Tibial artery (tissue), 4 donors: ENCODE measurements at regions not wholly inside any gene's neighbourhood (a gene's known extent, or its start where the extent isn't known, plus 50 kb on each side); places are given as distances from the start of the nearest gene placed in this dataset.
A peak's percentile ranks its signal among the peaks of the same experiment; 100 is the strongest.
"Not testable (repeated sequence)": the region's sequence is repeated elsewhere in the genome, so short reads cannot be mapped to it uniquely, and the experiment has no call there.

Experiments
- DNase-seq, 2 donors: peaks; one replicate each; pipeline ENCODE4 v3.0.0-alpha.2; 2019
- H3K27ac ChIP-seq, 2 donors: fragments of 200-600 bp; sonication (generic) in 1 of 2; 1 replicate in 1 of 2; 2 replicates in 1 of 2; pipeline ENCODE4 v1.5.1; 2018 to 2019; ENCODE audit warnings: mild to moderate bottlenecking in 1 of 2
- H3K27me3 ChIP-seq, 2 donors: fragments of 200-600 bp; sonication (generic) in 1 of 2; one replicate each; pipeline versions ENCODE4 v1.5.1 to v1.6.0; 2016 to 2019
- H3K36me3 ChIP-seq, 3 donors: fragments of 200-600 bp; sonication (generic) in 2 of 3; one replicate each; pipeline ENCODE4 v1.5.1; 2016 to 2019; ENCODE audit warnings: mild to moderate bottlenecking in 2 of 3
- H3K4me1 ChIP-seq, 4 donors: fragments of 200-600 bp; sonication (generic) in 2 of 4; 1 replicate in 3 of 4; 2 replicates in 1 of 4; pipeline ENCODE4 v1.5.1; 2016 to 2019
- H3K4me3 ChIP-seq, 2 donors: fragments of 200-600 bp; sonication (generic) in 1 of 2; 1 replicate in 1 of 2; 2 replicates in 1 of 2; pipeline ENCODE4 v1.5.1; 2018 to 2019; ENCODE audit warnings: mild to moderate bottlenecking in 2 of 2
- H3K9me3 ChIP-seq, 3 donors: fragments of 200-600 bp; sonication (generic) in 1 of 3; one replicate each; pipeline ENCODE4 v1.5.1; 2016 to 2019
- intact Hi-C: fragments of 100-400 bp; cut with DNase I; formaldehyde crosslinking; loops from one replicate; pipeline ENCODE4 v1.15.0; 2023; ENCODE audit warnings: low total_unique reads
- TF ChIP-seq, protein P1 (sequence below), 2 experiments: fragments of 200-600 bp in 1 of 2; fragments of 450-650 bp in 1 of 2; IDR thresholded peaks; one replicate each; pipeline ENCODE4 v1.5.1; 2017 to 2019; ENCODE audit warnings: antibody characterized with exemption in 2 of 2, mild to moderate bottlenecking in 1 of 2, moderate library complexity in 1 of 2

DNA sequence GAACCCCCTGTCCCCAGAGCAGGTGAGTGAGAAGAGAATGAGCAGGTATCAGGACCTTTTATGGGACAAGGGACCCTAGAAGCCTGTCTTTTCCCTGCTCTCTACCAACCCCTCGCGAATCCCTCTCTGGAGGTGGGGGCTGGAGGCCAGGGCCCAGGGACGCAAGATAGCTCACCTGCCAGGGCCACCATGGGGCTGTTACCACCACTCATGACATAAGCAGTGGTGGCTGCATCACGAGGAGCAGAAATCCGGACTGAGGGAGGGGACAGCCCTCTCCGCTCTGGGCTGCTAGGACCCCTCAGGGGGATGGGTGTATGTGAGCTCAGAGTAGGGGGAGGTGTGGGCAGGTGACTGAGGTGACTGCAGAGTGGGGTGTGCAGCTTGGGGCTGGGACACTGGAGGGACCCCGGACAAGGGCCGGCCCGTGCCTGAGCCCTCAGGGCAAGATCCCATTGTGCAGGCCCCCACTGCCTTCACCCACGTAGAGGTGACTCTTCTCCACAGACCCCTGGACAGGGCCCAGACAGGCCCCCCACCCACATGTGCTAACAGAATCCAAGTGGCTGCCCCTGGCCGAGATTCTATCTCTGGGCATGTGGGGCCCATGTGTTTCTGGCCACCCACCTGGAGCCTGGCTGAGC lies 190.6 kb downstream of the TBC1D2B start:
- TF ChIP-seq, protein P1, sequence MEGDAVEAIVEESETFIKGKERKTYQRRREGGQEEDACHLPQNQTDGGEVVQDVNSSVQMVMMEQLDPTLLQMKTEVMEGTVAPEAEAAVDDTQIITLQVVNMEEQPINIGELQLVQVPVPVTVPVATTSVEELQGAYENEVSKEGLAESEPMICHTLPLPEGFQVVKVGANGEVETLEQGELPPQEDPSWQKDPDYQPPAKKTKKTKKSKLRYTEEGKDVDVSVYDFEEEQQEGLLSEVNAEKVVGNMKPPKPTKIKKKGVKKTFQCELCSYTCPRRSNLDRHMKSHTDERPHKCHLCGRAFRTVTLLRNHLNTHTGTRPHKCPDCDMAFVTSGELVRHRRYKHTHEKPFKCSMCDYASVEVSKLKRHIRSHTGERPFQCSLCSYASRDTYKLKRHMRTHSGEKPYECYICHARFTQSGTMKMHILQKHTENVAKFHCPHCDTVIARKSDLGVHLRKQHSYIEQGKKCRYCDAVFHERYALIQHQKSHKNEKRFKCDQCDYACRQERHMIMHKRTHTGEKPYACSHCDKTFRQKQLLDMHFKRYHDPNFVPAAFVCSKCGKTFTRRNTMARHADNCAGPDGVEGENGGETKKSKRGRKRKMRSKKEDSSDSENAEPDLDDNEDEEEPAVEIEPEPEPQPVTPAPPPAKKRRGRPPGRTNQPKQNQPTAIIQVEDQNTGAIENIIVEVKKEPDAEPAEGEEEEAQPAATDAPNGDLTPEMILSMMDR (IDR thresholded peaks at IDR 0.05) = no peak
- H3K27ac ChIP-seq = peak overlapping the region; percentile 92 to 98
- peaks cover 10 to 86% (median 67%) of the 10 kb centered on the region in 4 donors for H3K4me1 ChIP-seq
- intact Hi-C loops = no loop called here
- no peaks in the 10 kb centered on the region for H3K36me3 ChIP-seq
- H3K27me3 ChIP-seq = no peaks in the 10 kb centered on the region
- no peak for DNase-seq
- H3K9me3 ChIP-seq = no peaks in the 10 kb centered on the region
- H3K4me3 ChIP-seq = no peak overlapping the region

DNA sequence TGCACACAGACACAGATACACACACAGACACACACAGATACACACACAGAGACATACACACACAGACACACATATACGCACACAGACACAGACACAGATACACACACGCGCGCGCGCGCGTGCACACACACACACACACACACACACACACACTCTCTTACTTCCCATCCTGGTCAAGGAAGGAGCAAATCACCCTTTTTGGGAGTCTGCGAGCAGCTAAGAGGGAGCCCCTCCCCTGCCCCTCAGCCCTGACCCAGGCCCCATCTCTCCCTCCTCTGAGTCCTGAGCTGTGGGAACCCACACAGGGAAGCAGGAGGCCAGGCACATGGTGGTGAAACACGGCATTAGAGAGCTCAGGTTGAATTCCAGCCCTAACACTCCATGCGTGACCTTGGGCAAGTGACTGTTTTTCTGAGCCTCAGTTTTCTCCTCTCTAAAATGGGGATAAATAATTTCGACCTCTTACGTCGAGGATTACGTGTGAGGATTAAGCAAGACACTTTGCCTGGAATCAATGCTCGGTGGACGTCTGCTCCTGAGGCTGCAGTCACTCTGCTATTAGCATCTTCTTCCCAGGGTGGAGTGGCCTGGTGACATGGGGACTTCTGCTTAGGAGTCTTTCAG lies 191.5 kb downstream of the TBC1D2B start:
- DNase-seq, H3K9me3 ChIP-seq, H3K36me3 ChIP-seq, intact Hi-C loops, H3K4me3 ChIP-seq, H3K27me3 ChIP-seq: not testable (repeated sequence)
- H3K4me1 ChIP-seq = peaks cover 7 to 82% (median 62%) of the 10 kb centered on the region in 4 donors
- peak overlapping the region; percentile 92 to 98 for H3K27ac ChIP-seq

DNA sequence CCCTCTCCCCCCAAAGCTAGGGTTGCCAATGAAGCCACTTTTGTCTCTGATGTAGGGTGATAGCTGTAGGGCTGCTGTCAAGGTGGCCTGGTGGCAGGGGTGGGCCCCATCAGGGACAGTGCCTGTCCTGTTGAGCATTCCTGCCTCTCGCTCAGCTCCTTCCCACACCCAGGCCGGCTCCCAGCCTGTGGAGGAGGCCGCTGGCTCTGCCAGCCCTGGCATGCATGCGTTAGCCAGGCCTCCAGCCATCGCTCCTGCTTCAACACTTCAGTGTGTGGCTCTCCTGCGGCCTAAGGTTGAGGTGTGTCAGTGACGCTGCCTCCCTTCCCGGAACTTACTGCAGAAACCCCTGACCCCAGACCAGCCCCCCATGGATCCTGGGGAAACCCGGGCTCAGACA lies 194.5 kb downstream of the TBC1D2B start:
- intact Hi-C loops, H3K9me3 ChIP-seq, H3K4me3 ChIP-seq, H3K27me3 ChIP-seq, H3K36me3 ChIP-seq, DNase-seq: not testable (repeated sequence)
- H3K4me1 ChIP-seq = peaks cover 0 to 57% (median 40%) of the 10 kb centered on the region in 4 donors
- peak overlapping the region in 1 of 2 donors; percentile 98 for H3K27ac ChIP-seq

DNA sequence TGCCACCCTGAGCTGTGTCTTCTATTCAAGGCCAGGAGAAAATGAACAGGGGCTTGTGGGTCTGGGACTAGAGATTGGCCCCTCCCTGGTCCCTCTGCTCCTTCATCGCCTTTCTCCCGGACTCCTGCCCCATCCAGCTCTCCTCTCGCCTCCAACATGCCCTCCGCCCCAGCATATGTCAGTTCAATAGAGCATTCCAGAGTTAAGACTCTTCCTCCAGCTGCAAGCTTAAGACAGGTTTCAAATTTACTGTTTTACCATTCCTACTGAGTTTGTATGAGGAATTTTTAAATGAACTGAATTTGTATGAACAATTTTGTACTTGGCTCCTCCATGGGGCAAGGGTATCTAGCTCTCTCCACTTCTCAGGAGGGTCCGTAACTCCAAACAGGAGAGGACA lies 195.6 kb downstream of the TBC1D2B start:
- intact Hi-C loops = no loop called here
- TF ChIP-seq, protein P1 (IDR thresholded peaks at IDR 0.05) = no peak
- Histone ChIP-seq H3K9me3 (no peaks in the 10 kb centered on the region), H3K27me3 (no peaks in the 10 kb centered on the region), H3K4me1 (peaks cover 0 to 55% (median 37%) of the 10 kb centered on the region in 4 donors), H3K4me3 (no peak overlapping the region), H3K36me3 (no peaks in the 10 kb centered on the region), H3K27ac (peak overlapping the region in 1 of 2 donors; percentile 61)
- no peak for DNase-seq

DNA sequence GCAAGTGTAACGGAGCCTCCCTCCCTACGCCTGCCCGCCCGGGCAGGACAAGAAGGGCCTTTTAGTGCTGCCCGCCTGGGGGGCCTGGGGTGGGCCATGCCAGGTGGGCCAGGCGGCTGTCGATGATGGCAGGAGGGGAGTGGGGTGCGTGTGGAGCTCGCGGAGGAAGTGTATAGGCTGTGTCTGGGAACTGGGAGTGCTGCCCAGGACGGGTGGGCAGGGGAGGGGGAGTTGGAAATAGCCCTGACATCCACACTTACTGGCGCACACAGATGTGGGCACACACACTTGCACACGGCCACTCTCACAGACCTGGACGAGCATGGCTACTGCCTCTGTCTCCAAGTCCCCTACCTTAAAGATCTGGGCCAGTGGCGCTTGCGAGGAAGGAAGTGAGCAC lies 196.0 kb downstream of the TBC1D2B start:
- intact Hi-C loops = not testable (repeated sequence)

DNA sequence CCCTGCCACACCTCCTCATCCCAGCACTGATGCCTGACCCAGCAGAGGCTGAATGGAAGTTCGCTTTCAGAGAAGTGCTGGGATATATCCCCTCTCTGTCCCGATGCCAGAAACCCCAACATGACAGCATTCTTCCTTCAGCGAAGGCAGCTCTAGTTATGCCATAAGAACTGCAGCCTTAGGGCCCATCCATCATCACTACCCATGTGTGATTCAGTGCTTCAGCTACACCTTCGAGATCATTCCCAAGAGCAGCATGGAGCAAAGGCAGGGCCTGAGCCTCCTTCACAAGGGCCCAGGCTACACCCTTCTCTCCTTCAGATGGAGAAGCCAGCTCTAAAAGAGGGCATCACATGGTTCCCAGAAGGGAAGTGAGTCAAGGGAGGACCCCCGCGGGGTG lies 198.0 kb downstream of the TBC1D2B start:
- H3K9me3 ChIP-seq, intact Hi-C loops, H3K36me3 ChIP-seq, H3K27ac ChIP-seq, H3K4me3 ChIP-seq, H3K27me3 ChIP-seq, DNase-seq: not testable (repeated sequence)
- H3K4me1 ChIP-seq = peaks cover 0 to 47% (median 26%) of the 10 kb centered on the region in 4 donors

More for the DNA sequence above, 196.0 kb downstream of the TBC1D2B start:
- H3K36me3 ChIP-seq, DNase-seq, H3K4me3 ChIP-seq, H3K27me3 ChIP-seq, H3K9me3 ChIP-seq: not testable (repeated sequence)
- Histone ChIP-seq H3K27ac (peak overlapping the region in 1 of 2 donors; percentile 61), H3K4me1 (peaks cover 0 to 51% (median 33%) of the 10 kb centered on the region in 4 donors)

DNA sequence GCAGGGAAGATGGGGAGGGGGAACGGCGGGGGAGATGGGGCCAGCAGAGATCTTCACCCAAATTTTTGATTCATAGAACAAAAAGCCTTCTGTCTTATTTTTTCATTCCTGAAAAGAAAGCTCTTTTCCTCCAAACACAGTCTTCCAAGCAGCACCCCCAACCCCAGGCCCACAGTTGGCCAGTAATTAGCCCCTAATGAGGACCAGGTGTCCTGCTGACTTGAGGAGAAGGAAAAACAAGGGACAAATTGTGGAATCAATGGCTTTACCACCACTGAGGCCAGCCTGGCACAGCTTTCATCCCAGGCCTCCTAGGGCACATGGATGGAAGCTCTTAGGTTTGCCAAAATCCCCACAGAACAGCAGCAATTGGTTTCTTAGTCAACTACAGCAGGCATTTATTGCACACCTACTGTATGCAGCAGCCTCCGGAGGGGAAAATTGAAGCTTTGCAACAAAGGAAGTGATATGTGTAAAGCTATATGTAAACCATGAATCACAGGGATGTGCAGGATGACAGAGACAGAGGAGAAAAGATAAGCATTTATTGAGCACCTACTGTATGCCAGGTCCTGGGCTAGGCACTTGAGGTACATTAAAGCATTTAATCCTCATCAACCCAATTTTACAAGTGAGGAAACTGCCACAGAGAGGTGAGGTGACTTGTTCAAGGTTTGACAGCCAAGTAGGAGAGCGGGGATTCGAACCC lies 199.5 kb downstream of the TBC1D2B start:
- H3K4me1 ChIP-seq = peaks cover 0 to 36% (median 19%) of the 10 kb centered on the region in 4 donors
- no peaks in the 10 kb centered on the region for H3K36me3 ChIP-seq
- no peaks in the 10 kb centered on the region for H3K27me3 ChIP-seq
- H3K4me3 ChIP-seq = no peak overlapping the region
- intact Hi-C loops = no loop called here
- H3K9me3 ChIP-seq = no peaks in the 10 kb centered on the region
- TF ChIP-seq, protein P1 (IDR thresholded peaks at IDR 0.05) = no peak
- no peak for DNase-seq
- peak overlapping the region in 1 of 2 donors; percentile 59 for H3K27ac ChIP-seq

DNA sequence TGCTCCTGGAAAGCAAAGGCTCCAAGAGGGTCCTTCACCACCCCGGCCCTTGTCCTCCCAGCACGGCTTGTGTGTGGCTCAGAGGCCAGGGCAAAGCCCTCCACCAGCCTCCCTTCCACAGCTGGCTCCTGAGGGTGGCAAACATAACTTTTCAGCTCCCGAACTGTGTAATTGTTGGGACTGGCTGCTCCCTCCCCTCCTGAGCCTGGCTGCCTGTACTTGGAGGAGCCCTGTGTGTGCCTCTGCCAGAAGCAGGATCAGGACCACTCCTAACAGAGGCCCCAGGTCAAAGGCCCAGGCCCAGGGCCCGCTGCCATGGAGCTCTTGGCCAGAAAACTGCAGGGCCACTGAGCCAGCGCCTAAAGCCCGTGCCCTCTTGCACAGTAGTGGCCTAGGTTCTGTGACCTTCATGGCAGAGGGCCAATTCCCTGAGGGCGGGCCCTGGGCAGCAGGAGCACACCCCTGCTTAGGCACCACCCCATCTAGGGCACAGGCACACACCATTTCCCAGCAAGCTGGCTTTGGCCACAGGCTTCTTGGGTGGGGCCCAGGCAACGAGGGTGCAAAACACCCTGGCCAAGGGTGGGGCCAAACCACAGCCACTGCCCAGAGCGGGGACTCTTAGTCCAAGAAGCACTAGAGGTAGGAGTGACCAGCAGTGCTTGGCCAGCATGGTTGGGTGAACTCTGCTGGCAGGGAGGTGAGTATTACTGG lies 201.2 kb downstream of the TBC1D2B start:
- Histone ChIP-seq H3K27ac (peak overlapping the region; percentile 77 to 81), H3K4me1 (peaks cover 0 to 22% (median 15%) of the 10 kb centered on the region in 4 donors)
- intact Hi-C loops, H3K36me3 ChIP-seq, H3K9me3 ChIP-seq, H3K4me3 ChIP-seq, H3K27me3 ChIP-seq: not testable (repeated sequence)
- peak in 1 of 2 donors; percentile 84 for DNase-seq
